T-helper 22 cell (primary cell): ENCODE measurements at regions not wholly inside any gene's neighbourhood (a gene's known extent, or its start where the extent isn't known, plus 50 kb on each side); places are given as distances from the start of the nearest gene placed in this dataset.
"Not testable (repeated sequence)": the region's sequence is repeated elsewhere in the genome, so short reads cannot be mapped to it uniquely, and the experiment has no call there.

Experiments
- DNase-seq: peaks from one replicate; pipeline ENCODE4 v3.0.0-alpha.2; 2020; ENCODE audit warnings: low read depth

DNA sequence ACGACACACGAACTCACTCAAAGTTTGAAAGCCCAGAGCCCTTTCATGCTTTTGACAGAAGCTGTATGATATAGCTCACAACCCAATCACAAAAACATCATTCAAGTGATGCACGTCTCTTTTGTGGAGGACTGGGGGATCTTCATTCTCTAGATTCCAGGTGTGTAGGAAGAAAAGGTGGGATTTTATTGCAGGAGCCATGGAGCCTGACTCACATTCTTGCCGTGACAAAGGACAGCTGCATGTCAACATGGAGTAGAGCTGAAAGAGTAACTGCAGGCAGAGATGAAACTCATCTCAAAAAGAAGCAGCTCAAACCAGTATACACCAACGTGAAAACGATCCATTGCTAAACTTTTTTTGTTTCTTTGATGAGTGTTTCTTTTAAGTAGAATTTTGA, 50.9 kb upstream of the PDE1A start:
- no peak for DNase-seq

GRCh38 chr2:182481676-182482075, 54.8 kb upstream of the PDE1A start:
- DNase-seq = no peak

DNA sequence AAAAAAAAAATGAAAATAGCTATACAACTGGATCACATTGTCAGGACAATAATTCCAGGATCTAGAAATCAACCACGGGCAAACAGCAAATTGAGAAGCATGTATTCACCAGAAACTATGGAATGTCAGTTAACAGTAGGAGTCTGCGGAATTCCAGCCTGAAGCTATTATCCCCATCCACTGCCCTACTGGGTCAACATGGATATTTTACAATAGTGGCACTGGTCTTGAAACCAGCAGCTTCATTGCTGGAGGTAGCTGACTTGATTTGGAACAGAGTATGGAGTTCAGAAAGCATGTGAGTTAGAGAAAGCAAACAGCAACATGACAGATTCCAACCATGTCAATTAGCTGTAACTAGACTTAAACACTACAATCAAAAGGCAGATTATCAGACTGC, 55.7 kb upstream of the PDE1A start:
- DNase-seq = no peak

GRCh38 chr2:182496596-182496995, 69.8 kb upstream of the PDE1A start:
- no peak for DNase-seq

- no peak for DNase-seq
Observed at GRCh38 chr2:182499706-182500470, 73.1 kb upstream of the PDE1A start.

GRCh38 chr2:182503886-182504285, 77.0 kb upstream of the PDE1A start:
- DNase-seq = no peak

DNA sequence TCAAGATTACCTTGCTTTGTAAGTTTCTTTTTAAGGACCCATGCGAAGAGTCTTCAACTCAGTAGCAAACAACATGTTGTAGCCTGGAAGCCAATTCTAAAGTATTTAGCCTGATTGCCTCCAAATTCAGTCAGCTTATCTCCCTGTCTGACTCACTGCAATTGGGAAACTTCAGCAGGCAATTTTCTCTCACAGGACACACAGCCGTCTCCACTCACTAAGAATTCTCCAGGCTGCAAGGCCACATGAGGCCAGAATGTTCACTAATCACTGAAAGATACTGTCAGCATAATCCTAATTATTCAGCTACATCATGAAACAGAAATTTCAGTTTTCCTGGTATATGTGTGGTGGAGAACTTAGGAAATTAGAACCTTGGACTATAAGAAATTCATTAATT, 78.1 kb upstream of the PDE1A start:
- DNase-seq = no peak

GRCh38 chr2:182506606-182507005, 79.8 kb upstream of the PDE1A start:
- no peak for DNase-seq

- DNase-seq = not testable (repeated sequence)
Observed at GRCh38 chr2:182508583-182508982, 81.7 kb upstream of the PDE1A start.

- DNase-seq = no peak
Observed at GRCh38 chr2:182509216-182509615, 82.4 kb upstream of the PDE1A start.

GRCh38 chr2:182521453-182522404, 94.9 kb upstream of the PDE1A start:
- no peak for DNase-seq

DNA sequence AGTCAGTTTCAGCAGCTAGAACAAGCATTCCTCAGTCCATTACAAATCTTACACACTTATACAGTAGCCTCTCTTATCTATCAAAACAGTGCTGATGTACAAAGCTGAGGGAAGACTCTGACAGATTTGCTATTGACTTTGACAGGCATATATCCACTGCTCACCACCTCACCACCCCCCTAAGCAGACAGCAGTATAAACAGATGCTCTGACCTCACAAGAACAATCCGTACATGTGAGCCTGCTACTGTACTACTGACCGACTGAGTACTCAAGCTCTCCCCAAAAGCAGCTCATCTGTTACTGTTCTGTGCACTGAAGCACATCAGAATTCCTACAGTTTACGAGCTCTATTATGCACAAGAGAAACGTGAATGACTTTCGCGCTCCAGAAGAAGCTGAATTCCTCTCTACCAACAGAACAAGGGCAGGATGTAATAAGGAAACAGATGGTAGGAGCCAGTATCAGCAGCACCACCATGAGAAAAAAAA, 95.6 kb upstream of the PDE1A start:
- DNase-seq = no peak

GRCh38 chr2:182522972-182523473, 96.2 kb upstream of the PDE1A start:
- no peak for DNase-seq

DNA sequence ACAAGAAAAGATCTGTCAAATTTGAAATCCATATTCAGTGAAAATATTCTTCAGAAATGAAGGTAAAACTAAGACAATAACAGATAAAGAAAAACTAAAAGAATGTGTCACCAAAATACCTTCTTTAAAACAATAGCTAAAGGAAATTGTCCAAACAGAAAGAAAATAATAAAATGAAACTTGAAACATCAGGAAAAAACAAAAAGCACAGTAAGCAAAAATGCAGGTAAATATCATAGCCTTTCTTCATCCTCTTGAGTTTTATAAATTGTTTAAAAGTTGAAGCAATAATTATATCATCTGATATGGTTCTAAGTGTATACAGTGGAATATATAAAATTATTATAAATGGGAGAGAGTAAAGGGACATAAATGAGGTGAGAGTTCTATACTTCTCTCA, 103.8 kb upstream of the PDE1A start:
- no peak for DNase-seq

- DNase-seq = no peak
Observed at GRCh38 chr2:182540252-182540651, 113.4 kb upstream of the PDE1A start.

- DNase-seq = no peak
Observed at GRCh38 chr2:182541268-182541667, 114.4 kb upstream of the PDE1A start.

DNA sequence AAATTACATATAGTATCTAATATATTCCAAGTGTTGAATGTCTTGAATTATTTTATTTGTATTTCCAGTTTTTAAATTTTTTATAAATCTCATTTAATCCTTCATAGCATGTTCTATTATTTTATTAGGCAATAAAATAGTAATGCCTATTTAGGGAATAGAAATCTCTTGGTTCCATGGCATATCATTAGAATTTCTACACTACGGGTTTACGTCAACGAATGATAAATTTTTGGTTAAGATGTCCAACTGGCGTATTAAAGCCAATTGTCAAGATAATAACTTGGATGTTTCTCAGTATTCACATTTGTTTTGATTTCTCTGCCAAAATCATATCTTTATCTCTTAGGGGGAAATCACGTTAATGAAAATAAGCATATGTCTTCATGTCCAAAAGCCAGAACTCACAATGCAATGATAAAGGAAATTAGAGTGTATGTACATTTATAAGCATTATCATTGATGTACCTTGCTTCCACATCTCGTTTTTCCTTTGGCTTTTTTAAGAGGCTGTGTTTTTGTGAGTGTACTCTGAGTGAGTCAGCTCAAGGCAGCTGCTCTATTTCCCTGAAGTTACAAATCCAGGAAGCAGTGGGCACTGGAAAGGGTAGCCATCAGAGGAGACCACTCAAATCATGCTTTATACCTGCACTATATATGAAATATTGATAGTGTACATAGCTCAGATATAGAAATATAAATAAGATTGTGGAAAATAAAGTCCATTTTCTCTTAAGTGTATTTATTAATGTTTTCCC, 115.8 kb upstream of the PDE1A start:
- DNase-seq = no peak

DNA sequence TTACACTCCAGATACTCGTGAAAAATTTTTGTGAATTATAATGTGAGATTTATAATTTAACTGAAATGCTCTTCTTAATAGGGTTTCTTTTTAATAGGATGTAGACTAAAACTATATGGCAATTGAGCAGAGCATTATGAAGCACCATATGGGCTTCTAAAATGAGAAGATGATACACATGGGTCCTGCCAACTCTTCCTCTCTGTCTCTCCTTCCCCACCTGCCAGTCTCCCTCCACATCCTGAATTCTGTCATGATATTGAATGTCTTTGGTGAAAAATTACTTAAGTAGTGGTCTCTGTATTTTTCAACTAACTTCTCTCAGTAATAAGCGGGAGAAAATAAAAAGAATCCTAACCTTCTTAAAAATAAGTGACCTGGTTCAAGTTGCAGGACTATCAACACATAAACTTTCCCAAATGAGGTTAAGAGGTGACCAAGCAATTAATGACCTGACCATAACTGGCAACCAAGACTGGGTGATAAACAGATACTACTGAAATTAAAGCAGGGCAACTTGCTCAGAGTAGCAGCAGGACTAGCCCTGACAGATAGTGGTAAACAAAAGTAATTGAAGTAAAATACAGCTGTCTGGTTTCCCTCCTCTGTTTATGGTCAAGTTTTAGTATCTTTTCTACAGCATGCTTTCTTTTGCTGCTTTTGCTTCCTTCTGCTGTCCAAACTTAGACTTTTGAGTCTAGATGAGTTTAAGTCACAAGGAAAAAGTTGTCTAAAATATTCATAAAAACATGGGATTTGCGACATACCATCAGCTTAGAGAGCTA, 117.1 kb upstream of the PDE1A start:
- DNase-seq = no peak

- no peak for DNase-seq
Observed at GRCh38 chr2:182545420-182546167, 118.8 kb upstream of the PDE1A start.
